ENCODE measurements at regions not wholly inside any gene's neighbourhood (a gene's known extent, or its start where the extent isn't known, plus 50 kb on each side); places are given as distances from the start of the nearest gene placed in this dataset.

DNA sequence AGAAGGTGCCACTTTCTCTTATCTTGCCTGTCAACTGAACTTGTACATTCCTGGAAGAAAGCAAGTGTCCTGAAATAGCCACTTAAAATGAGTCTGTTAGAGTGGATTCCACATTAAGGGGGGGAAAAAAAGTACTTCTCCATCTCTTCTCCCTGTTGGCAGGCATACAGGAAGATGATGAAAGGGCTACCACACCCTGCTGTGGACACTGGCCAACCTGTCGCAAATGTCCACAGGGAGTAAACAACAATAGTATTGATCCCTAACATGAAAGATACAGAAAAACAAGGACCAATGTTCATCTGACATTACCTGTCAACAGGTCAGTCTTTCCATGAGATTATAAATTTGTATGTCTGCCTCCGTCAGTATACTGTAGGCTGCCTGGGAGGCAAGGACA, 265.1 kb upstream of the MAP3K1 start:
- DNase-seq (ENCODE audit: low read depth) = no peak

DNA sequence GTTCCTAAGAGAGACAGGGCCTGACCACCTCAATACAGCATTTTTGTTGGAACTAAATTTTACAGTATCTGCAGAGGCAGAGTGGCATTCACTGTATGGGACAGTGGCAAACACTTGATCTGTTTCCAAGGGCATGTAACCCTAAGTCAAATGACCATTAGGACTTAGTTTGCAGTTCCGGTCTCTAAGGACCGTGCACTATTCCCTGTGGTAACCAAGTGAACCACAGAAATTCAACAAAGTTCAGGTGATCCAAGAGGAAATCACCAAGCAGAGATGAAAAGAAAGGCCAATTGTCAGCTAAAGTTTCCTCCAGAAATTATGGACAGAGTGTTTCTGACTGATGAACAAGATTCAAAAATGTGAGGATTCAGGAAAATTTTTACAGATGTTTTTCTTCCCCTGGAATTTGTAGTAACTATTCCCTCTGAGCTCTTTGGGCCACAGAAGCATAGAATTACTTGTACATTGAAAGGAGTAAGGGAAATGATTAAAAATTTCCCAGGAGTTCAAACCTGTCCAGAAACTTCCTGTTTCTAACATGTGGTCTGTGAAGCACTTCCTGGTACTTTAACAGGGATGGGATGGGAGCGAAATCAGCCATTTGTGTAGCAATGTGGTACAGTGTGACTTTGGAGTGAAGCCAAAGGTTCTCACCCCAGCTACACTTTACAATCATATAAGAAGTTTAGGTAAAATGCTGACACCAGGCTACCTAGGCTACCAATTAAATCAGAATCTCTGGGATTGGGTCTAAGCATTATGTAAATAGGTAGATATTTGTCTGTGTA, 266.1 kb upstream of the MAP3K1 start:
- no peak for DNase-seq (ENCODE audit: low read depth)

DNA sequence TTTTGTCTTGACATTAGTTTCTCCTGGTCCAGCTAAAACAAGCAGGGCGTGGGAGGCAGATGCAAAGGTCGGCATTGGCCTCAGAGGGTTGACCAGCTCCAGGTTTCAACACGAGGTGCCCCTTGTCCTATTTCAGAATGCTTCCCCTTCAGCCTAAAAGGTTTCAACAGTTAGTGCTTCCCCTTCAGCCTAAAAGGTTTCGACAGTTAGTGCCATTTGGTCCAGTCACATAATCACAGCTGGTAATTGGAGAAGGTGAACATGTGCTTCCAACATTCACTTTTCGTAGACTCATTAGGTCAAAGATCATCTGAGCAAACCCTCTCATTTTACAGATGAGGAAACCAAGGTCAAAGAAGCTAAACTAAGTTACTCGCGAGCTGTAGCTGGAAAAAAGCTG, 270.3 kb upstream of the MAP3K1 start:
- no peak for DNase-seq (ENCODE audit: low read depth)

DNA sequence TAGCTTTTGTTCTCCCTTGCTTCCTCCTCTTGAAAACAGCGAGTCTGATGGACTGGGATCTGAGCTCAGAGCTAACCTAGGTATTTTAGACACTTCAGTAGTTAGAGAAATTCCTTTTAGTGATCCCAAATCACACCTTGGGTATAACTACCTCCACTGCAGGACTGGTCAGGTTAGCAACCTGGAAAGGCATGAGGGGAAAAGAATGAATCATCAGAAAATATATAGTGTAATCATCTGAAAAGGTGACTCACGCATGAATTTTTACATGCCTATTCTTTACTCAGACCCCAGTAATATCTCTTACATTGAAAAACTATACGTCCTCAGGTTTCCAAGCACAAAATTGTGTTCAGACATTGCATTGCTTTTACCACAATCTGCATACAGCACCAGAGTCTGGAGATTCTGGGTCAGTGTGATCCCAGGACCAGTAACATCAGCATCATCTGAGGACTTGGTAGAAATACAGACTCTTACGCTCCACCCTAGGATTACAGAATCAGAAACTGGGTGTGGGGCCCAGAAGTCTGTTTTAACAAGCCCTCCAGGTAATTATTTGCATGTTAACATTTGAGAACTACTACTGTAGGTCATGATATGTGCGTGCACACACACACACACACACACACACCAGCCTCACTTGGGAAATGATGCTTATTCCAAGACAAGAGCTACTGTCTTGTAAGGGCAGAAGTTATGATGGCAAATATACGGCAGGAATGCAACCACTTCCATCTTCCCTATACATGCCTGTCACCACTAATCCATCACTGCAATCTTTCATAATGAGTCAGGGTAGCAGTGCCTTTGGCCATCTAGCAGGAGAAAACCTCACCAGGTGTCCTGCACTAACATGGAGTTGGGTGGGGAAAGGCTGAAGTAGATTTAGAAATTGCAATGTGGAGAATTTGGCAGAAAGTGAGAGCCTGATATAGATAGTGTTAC, 271.6 kb upstream of the MAP3K1 start:
- DNase-seq (ENCODE audit: low read depth) = peak; percentile 58

DNA sequence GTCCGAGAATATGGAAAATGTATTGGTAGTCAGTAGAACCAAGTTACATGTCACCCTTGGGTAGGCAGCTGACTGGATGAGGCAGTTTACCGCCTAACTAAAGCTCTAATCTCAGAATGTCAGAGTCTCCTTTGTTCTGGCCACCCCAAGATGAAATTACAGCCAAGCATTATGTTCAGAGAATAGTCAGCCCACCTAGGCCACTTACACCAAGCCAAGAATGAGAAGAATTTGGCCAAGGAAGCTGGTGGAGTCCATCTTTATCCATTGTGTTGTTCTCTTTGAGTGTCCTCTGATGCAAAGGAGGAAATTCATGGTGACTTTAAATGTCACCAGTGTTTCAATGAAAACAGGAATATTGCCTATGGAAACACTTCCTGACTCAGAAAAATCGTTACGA, 275.1 kb upstream of the MAP3K1 start:
- no peak for DNase-seq (ENCODE audit: low read depth)

DNA sequence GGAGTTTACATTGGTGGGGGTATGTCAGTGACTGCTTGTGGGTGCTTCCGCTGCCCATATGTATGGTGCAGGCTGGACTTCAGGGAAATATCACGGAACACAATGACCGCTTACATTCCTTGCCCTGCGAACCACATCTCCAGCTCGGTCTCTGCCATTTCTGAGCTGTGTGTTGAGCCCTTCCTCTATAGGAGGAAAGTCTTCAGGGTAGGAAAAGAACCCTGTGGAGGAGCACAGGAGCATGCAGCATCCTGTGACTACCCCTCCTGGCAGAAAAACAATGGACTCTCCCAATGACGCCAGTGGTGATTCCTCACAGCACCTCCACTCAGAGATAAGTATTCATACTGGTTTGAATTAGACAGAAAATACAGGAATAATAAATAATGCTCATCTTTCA, 276.8 kb upstream of the MAP3K1 start:
- no peak for DNase-seq (ENCODE audit: low read depth)

DNA sequence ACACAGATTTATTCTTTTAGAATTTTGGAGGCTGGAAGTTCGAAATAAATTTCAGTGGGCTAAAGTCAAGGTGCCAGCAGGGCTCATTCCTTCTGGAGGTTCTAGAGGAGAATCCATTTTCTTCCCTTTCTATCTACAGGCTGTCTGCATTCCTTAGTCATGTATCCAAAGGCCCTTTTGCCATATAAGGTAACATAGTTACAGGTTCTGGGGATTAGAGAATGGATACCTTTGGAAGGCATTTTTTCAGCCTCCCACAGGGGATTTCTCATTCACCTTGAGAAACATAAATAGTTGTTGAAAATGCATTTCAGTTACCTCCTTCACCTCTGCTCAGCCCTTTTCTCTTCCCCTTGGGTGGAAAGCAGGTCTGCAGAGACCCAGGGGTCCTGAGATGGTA, 280.0 kb upstream of the MAP3K1 start:
- no peak for DNase-seq (ENCODE audit: low read depth)

DNA sequence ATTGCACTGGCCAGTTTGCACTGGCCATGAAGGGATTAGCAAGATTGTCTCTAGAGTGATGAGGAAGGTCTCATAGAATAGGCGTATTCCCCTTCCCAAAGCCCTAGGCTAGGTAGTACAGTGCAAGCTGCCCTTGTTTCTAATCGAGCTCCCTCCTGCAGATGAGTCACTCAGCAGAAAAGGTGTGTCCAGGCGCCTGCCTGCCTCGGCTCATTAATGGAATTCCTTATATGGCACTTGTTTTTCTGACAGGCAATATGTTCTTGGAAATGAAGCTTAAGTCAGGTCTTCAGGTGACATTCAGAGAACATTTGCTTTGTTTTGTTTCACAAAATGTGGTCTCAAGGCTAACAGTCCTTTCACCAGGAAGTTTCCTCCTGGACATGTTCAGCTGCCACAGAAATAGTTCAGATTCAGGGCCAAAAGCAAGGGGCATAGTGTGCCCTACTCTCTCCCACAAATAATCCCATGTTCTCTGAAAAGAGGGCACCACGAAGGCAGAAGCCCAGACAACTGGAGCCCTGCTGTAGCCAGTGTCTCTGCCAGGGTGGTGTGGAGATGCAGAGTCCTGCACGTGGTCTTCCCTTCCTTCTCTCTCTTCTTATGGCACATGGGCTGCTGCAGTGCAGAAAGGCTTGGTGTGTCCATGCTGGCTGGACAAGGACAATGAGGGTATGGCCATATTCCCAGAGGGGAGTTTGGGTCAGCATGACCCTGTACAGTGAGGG, 281.1 kb upstream of the MAP3K1 start:
- peak; percentile 61 for DNase-seq (ENCODE audit: low read depth)

DNA sequence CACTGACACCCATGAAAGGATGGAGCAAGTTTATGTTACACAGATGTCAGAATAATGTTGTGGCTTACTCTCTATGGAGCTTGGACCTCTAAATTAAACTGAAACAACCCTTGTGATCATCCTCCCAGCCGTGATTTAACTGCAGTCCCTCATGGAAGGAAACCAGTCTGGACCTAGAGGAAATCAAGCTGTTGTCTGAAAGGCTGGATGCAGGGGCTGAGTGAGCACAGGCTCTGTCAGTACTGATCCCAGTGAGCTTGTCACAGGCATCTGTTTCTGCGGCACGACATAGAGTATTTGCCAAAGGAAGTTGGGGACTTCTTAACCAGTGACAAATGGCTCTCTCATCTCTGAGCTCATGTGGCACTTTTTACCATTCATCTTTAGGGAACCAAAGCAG, 282.9 kb upstream of the MAP3K1 start:
- no peak for DNase-seq (ENCODE audit: low read depth)

DNA sequence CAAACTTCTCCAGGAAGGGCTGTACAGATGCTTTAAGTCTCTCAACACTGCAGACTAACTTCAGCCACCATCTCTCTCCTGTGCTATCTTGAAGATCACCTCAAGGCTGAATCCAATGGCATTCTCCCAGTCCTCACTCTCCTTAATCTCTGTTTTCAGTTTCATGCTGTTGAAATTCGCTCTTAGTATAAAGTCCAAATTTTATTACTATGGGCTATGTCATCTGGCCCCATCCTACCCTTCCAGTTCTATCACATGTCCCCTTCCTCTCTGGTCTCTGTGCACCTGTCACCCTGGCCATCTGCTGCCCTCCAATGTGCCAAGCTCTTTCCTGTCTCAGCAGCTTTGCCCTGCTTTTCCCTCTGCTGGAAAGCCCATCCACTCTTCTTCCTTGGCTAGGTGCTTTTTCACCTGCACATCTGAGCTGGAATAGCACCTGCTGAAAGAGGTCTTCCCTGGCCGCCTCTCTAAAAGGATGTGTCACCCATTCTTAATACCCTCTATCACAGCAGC, 284.7 kb upstream of the MAP3K1 start:
- DNase-seq (ENCODE audit: low read depth) = no peak

DNA sequence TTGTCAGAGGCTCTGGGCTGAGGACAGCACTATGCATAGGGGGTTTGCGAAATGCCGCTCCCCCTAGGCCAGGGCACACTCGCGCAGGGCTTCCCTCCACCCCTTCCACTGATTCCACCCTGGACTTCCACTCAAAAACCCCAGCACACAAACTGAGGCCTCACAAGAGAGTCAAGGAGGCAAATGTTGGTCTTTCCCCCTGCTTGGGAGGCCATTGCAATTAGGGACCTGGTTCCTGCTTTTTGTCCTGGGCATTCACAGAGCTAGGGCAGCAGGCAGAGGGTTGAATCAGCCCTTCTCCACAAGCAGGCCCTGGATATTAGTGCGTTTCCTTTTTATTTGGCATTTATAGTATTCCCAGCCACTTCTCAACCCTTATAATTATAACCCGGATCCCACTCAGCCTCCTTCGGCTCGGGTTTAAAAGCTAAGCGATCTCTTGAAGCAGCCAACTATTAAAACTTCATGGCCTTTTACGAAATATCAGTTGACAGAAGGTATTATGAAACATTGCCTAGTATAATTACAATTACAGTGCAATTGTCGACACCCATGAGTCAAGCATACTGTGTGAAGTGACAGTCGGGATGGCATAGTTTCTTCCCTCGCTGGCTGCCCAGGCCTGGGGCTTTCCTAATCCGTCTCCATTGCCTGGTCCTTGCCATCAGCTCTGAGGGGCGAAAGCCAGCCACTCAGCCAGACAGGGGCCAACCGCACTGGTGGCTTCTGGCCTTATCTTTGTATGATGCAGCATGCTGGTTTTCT, 285.5 kb upstream of the MAP3K1 start:
- no peak for DNase-seq (ENCODE audit: low read depth)

DNA sequence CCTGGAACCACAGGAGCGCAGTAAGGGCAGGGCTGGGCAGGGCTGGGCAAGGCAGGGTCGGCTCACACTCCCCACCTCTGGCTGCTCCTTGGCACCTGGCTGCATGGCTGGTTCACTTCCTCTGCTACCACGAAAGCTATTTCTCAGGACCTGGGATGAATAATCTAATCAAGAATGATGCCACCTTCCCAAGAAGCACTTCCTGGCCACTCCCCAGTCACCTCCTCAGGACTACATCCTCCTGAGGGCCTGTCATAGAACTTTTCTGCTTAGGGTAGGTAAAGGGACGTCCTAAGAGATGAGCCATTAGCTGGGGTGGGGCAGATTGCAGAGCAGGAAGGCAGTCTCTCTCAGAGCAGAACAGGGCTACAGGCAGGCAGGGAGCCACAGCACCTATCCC, 288.2 kb upstream of the MAP3K1 start:
- DNase-seq (ENCODE audit: low read depth) = no peak

DNA sequence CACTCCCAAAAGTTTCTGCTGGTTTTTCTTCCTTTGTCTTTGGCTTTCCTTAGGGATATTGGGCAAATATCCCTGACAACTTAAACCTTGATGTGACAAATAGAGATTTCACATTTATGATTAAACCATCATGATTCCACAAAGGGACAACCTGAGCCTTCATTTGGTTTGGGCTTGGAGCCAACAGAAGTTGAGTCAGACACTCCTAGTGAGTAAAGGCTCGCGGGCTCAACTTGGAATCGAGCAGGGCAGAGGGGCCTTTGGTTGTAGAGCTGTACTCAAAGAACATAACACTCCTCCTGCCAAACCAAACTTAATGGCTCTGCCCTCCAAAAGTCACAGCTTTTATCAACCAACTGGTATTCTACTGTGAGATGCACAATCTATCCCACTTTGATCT, 290.2 kb upstream of the MAP3K1 start:
- DNase-seq (ENCODE audit: low read depth) = peak; percentile 60

DNA sequence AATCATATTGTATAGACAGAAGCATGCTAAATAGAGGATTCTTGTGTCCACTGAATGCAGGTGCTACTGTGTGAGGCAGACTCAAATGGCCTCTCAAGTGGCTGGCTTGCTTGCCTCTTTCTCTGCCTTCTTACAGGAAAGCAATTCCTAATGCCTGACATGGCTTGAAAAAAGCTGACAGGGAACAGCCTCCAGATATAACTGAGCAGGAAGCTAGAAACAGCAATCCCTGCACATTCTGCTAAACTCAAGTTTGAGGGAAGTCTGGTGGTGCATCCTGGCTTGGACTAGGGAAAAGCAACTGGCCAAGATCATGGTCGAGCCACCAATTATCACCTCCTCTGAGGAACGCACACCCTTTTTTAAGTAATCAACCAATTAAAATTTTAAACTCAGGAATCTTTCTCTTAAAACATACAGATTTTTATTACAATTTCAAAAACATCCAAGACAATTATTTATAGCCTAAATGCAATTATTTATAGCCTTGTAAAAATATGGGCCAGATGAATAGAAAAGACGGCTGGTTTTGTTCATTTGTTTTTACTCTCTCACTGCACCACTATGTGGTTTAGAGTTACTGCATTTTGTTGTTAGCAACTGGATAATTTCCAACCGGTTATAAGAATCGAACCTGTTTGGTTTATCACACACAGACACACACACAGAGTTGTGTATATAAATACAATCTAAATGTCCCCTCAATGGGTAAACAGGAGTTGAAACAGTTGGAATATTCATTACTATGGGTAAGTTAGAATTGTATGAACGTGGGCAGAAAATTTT, 290.9 kb upstream of the ANKRD55 start:
- DNase-seq (ENCODE audit: low read depth) = no peak

DNA sequence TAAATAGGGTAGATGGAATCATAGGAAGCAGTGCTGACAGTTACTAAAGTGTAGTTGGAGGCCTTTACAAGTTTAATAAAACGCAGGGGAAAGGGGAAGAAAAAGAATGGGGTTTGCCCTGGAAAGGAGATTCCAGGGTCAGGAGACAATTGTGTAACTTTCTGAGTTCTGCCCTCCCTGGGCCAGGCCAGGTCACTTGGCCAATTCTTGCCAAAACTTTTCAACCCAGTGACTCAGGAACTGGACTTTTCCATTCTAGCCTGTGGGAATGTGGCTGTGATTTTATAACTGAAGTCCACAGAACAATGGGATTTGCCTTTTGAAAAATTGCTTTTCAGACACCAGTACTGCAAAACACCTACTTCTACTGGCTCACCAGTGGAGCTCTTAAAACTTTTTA, 289.8 kb upstream of the ANKRD55 start:
- no peak for DNase-seq (ENCODE audit: low read depth)

DNA sequence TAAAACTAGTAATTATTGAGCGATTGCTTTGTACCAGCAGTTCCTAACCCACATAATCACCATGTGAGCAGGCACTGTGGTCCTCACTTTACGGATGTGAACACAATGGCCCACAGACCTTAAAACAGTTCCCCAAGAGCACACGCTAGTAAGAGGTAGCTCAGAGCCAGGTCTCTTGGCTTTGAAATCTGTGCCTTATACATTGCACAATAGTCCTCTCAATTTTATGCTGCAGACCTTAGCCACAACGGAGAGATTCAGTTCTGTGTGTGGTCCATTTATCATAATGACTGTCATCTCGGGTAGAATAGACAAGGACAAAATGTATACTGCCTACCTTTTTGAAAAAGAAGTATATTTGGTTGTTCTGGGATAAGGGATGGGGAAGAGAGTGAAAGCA, 289.0 kb upstream of the ANKRD55 start:
- DNase-seq (ENCODE audit: low read depth) = no peak

DNA sequence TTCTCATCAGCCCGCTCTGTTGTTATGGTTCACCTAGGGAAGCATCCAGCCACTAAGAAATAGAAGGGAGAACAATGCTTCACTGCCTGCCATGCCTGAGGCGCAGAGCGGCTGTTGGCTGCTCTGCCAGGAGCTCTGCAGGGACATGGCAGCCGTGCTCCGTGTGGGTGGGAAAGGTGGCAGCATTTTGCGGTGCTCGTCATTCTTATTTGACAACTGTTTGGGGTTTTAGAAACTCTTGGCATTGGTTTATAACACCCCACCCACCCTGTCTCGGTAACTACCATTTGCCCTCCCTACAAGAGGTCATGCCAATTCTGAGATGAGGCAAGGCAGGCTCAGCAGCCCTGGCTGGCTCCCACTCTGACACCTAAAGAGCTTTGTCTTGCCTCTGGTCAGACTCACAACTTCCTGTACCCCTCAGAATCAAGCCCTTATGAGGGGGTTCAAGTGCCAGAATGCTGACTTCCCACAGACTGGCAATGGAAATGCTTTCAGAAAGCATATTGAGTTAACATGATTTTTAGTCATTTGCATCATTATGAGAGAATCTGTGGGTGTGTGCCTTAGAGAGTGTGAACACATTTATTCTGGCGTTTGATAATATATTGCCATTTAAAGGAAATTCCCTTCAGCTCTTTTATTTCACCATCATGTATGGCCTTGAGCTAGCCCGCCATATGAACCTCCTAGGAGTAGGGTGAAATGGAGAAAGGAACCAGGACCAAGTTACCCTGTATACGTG, 288.0 kb upstream of the ANKRD55 start:
- DNase-seq (ENCODE audit: low read depth) = no peak

DNA sequence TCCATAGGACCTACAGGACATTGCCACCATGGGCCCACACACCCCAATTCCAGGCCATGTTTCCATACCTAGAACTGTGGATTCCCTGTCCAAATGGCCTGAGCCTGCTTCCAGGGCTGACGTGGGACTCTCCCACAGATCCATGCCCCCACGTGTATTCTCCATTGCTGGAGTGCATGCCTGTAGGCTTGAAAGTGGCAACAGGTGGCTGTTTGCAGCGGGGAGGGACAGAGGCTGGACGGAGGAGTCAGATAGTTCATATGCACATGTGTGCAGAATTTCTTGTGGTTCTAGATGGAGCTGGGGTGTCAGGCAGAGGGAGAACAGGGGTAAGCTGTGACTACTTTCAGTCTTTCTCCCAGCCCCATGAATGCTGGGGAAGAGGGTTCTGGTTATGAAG, 285.7 kb upstream of the ANKRD55 start:
- DNase-seq (ENCODE audit: low read depth) = no peak

DNA sequence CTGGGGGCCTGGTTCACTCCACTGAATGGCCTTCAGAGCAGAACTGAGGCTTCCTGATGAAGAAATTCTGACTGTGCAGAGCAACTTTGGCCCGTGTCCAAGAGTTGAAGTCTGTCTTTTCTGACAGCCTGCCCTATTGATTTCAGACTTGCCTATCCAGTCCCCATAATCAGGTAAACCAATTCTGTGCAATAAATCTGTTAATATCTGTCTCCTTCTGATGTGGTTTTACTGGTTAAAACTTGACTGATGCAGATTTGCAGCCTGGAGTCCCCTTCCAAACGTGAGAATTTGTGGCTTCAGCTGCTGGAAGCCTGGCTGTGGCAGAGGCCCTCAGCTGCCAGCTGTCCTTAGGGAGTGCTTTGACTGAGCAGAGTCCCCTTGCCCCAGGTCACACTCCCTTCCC, 283.9 kb upstream of the ANKRD55 start:
- DNase-seq (ENCODE audit: low read depth) = no peak

DNA sequence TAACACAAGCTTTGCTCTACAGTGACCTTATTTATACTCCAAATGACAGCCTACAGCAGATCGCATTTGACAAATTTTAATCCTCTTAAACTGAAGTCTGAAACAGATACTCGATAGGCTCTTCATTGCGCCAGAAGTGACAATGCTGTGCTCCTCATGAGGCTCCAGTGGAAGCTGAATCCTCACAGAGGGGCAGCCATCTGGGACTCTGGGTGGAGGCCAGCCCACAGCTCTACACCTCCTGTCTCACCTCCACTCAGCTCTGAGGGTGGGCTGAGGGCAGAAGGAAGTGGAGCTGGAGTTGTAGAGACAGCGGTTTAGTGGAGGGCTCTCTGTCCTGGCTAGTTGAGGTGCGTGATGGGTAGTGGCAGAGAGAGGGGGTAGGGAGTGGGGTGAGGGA, 283.3 kb upstream of the ANKRD55 start:
- no peak for DNase-seq (ENCODE audit: low read depth)

Measured in Daoy (cell line).